GM21825 (cell line): ENCODE measurements at regions not wholly inside any gene's neighbourhood (a gene's known extent, or its start where the extent isn't known, plus 50 kb on each side); places are given as distances from the start of the nearest gene placed in this dataset.
"Not testable (repeated sequence)": the region's sequence is repeated elsewhere in the genome, so short reads cannot be mapped to it uniquely, and the experiment has no call there.

Experiments
- ATAC-seq: cut with Tn5 transposase; IDR thresholded peaks from one replicate; pipeline ENCODE4 v1.9.1; 2021; ENCODE audit warnings: mild to moderate bottlenecking, moderate library complexity; ENCODE audit not compliant: unreplicated experiment

GRCh38 chr3:164470471-164470870, 607.8 kb downstream of the SI start:
- no peak for ATAC-seq

DNA sequence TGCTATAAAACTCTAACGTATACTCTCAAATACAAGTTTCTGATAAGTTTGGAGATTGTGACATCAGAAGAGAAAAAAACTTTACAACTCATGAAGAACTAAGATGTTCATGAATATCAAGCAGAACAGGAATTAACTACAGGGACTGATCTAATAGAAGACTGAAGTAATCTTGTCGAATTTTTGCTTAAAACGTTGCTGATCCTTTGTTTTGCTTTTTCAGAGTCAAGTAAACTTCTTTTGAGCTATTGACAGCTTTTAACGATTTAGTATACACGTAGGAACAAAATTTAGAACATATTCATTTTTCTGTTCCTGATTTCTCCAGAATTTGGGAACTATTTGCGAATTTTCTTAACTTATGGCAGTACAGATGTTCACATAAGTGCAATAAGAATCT, 610.2 kb downstream of the SI start:
- ATAC-seq = no peak

DNA sequence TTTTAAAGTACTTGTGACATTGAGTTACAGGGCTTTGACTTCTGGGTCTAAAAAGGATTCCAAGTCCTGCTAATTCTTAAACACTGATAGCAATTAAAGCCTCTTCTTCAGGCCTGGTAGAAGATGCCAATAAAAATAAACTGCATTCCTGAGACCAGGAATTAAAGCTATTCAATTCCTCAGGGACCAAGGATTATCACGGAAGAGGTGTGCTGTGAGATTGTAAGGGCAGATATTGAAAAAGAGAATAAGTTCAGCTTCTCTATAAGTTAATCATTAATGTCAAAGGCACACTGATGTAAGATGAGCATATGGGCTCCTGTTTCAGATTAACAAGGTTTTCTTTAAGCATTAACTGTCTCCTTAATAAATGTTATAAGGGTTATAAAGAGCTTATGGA, 611.3 kb downstream of the SI start:
- ATAC-seq = no peak

- ATAC-seq = no peak
These were observed 613.1 kb downstream of the SI start for GRCh38 chr3:164465172-164465571.

- no peak for ATAC-seq
These were observed 617.4 kb downstream of the SI start for GRCh38 chr3:164460851-164461250.

- ATAC-seq = no peak
These were observed 618.7 kb downstream of the SI start for GRCh38 chr3:164459521-164460151.

DNA sequence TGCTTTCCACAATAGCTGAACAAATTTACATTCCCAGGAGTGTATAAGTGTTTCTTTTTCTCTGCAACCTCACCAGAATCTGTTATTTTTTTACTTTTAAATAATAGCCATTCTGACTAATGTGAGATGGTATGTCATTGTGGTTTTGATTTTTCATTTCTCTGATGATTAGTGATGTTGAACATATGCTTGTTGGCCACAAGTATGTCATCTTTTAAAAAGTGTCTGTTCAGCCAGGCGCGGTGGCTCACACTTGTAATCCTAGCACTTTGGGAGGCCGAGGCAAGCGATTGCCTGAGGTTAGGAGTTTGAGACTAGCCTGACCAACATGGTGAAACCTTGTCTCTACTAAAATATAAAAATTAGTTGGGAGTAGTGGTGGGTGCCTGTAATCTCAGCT, 619.3 kb downstream of the SI start:
- ATAC-seq = no peak

- ATAC-seq = no peak
These were observed 624.6 kb downstream of the SI start for GRCh38 chr3:164453714-164454113.

GRCh38 chr3:164452707-164453106, 625.6 kb downstream of the SI start:
- no peak for ATAC-seq

GRCh38 chr3:164451072-164451910, 627.0 kb downstream of the SI start:
- no peak for ATAC-seq

- no peak for ATAC-seq
These were observed 627.9 kb downstream of the SI start for GRCh38 chr3:164450276-164450905.

- no peak for ATAC-seq
These were observed 659.1 kb downstream of the SI start for GRCh38 chr3:164419220-164419619.

GRCh38 chr3:164418414-164418813, 659.9 kb downstream of the SI start:
- no peak for ATAC-seq

DNA sequence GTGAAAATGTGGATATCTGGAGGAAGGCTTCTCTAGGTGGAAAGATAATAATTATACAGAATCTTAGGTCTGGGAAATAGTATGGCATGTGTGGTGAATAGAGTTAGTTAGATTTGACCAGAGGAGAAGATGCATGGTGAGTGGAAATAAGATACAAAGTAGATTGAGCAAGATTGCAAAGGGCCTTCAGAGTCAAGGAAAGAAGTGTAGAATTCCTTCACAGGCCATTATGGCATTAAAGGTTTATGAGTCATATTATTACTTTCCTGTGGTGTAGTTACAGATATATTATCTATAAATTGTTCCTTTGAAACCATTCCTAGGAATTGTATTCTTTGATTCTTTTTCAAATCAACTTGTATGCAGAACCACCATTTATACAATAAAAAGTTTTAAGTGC, 660.3 kb downstream of the SI start:
- no peak for ATAC-seq

DNA sequence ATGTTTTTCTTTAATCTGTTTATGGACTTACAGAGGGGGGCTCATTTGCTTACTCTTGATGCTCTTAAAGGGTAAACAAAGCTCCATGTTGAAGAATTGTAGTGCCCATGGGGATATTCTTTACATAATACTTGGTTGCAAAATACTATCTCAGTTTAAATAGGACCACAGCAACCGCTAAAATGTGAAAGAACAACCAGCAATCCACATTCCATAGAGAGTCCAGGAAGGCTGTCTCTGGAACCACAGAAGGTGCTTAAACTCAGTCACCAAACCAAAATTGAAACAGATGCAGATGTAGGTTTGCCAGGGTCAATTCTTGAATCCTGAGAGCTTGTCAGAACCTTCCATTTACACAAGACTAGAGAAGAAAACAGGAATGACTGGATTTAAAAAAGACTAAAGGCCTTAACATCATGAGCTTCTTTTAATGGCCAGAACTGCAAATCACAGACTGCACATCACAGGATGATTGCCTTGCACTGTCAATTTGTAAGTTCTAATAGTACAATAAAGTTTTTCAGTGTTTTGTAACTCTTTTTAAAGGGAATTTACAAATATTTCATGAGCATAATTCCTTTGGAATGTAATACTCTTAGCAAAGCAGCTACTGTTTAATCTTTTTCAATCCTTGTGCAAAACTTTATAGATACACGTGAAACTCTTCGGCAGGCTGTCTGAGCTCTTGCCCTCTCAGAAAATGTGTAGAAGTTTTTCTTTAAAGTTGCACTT, 661.6 kb downstream of the SI start:
- ATAC-seq = no peak

DNA sequence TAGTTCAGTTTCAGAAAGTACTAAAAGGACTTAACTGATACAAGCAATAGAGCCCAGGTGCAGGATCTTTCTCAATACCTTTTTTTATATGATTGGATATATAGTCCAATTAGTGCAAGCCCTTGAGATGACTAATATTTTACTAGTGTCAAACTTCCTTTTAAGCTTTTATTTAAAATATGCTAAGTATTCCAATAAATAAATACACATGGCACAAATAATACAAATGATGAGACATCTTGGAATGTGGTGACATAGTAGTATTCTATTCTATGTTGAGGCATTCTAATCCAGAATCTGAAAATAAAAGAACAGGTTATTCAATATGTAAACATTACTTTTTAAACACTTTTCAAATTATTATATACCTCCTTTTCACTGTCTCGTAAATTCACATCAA, 670.0 kb downstream of the SI start:
- ATAC-seq = no peak

DNA sequence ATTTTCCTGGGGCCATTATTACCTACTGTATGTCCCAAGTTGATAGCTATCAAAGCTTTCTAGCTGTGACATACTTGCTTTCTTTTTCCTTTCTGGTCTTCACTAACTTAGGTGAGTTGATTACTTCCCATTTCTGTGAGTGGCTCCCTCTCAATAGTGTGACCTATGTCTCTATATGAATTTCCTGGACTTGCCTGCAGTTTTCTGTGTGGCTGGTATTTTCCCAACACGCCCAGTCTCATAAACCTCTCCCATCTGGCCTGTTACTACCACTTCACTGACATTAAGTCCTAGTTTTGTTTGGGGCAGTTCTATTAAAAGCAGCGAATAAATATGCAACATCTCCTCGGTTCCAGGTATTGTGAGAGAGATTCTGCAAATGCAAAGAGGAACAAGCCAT, 671.2 kb downstream of the SI start:
- ATAC-seq = no peak

DNA sequence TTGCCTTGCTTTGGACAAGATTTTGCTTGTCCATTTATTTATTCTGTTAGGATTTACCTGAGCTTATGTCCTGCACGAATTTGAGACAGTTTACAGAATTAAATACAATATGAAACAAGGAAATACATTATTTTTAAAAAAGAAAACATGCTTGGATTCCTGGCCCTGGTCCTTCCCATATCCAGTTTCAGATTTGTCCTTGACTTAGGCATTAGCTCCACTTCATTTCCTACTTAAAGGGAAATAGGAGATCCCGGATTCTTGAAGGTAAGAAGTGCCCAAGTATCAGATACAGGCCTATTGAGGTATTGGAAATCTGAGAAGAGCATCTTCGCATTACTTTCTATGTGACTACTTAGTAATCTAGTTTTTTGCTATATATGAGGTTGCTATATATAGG, 672.0 kb downstream of the SI start:
- ATAC-seq = no peak

GRCh38 chr3:164401923-164402322, 676.4 kb downstream of the SI start:
- no peak for ATAC-seq

DNA sequence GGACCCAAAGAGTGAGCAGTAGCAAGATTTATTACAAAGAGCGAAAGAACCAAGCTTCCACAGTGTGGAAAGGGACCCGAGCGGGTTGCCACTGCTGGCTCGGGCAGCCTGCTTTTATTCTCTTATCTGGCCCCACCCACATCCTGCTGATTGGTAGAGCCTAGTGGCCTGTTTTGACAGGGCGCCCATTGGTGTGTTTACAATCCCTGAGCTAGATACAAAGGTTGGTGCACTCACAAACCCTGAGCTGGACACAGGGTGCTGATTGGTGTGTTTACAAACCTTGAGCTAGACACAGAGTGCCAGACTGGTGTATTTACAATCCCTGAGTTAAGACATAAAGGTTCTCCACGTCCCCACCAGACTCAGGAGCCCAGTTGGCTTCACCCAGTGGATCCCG, 676.9 kb downstream of the SI start:
- not testable (repeated sequence) for ATAC-seq

DNA sequence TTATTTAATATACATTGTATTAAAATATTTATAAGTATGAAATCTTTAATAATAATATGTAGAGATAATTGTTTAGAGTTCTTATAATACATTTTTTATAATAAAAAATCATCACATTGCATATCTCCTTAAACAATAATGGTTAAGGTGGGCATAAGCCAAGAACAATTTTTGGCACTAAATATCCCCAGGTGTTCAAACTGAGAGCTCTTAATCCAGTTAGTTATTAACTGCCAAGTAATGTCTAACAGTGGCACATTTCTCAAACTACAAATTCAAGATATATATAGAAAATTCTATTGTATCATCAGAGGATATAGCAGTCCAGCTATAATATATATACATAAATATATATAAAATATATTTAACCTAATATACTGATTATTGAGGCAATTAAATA, 680.8 kb downstream of the SI start:
- ATAC-seq = no peak
